IMR-90 (cell line): ENCODE measurements at regions not wholly inside any gene's neighbourhood (a gene's known extent, or its start where the extent isn't known, plus 50 kb on each side); places are given as distances from the start of the nearest gene placed in this dataset.

Source experiments
- CEBPB ChIP-seq: IDR thresholded peaks from 2 replicates; pipeline ENCODE4 v1.6.1; 2012; ENCODE audit warnings: low read depth, low read length, improper control_type of control experiment
- MAFK ChIP-seq: IDR thresholded peaks from 2 replicates; pipeline ENCODE4 v1.6.1; 2012; ENCODE audit warnings: low read depth, low read length, improper control_type of control experiment
- MXI1 ChIP-seq: IDR thresholded peaks from 2 replicates; pipeline ENCODE4 v1.6.1; 2012; ENCODE audit warnings: low read depth, mild to moderate bottlenecking, low read length, moderate library complexity, borderline replicate concordance
- POLR2A ChIP-seq: IDR thresholded peaks from 2 replicates; pipeline ENCODE4 v1.6.1; 2012; ENCODE audit warnings: mild to moderate bottlenecking, low read depth, low read length
- RAD21 ChIP-seq: IDR thresholded peaks from 2 replicates; pipeline ENCODE4 v1.6.1; 2012; ENCODE audit warnings: low read length, improper control_type of control experiment
- SMC3 ChIP-seq: fragments of 150-350 bp; IDR thresholded peaks from 2 replicates; pipeline ENCODE4 v1.6.1; 2016; ENCODE audit warnings: low read depth, mild to moderate bottlenecking, antibody characterized with exemption, low read length, moderate library complexity
- TF ChIP-seq, protein P1 (sequence below): conservative IDR thresholded peaks from 2 replicates; pipeline ENCODE4 v1.5.1; 2012; ENCODE audit warnings: mild to moderate bottlenecking, low read depth, low read length, improper control_type of control experiment
- TF ChIP-seq, protein P2 (sequence below): fragments of 150-350 bp; IDR thresholded peaks from 2 replicates; pipeline ENCODE4 v1.6.1; 2017; ENCODE audit warnings: mild to moderate bottlenecking, antibody characterized with exemption, low read length, low read depth

DNA sequence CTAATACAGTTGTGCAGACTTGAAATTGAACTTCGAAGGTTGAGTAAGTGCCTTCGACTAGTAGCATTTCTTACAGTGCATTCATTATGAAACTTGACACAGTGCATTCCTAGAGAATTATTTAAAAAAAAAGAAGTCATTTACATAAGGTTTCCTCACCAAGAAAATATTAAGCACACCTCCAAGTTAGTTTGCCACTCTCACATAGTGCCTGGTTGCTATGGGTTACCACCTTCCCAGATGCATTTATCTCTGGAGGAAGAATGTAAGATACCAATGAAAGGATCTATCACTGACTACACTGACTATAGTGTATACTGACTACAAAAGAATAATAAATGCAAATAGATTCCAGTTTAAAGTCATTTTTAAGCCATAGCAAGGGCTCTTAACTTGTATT, 311.9 kb upstream of the RASGEF1B start:
- no peak for TF ChIP-seq SMC3
- TF ChIP-seq, protein P1, sequence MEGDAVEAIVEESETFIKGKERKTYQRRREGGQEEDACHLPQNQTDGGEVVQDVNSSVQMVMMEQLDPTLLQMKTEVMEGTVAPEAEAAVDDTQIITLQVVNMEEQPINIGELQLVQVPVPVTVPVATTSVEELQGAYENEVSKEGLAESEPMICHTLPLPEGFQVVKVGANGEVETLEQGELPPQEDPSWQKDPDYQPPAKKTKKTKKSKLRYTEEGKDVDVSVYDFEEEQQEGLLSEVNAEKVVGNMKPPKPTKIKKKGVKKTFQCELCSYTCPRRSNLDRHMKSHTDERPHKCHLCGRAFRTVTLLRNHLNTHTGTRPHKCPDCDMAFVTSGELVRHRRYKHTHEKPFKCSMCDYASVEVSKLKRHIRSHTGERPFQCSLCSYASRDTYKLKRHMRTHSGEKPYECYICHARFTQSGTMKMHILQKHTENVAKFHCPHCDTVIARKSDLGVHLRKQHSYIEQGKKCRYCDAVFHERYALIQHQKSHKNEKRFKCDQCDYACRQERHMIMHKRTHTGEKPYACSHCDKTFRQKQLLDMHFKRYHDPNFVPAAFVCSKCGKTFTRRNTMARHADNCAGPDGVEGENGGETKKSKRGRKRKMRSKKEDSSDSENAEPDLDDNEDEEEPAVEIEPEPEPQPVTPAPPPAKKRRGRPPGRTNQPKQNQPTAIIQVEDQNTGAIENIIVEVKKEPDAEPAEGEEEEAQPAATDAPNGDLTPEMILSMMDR = no peak
- TF ChIP-seq, protein P2, sequence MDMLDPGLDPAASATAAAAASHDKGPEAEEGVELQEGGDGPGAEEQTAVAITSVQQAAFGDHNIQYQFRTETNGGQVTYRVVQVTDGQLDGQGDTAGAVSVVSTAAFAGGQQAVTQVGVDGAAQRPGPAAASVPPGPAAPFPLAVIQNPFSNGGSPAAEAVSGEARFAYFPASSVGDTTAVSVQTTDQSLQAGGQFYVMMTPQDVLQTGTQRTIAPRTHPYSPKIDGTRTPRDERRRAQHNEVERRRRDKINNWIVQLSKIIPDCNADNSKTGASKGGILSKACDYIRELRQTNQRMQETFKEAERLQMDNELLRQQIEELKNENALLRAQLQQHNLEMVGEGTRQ = no peak
- TF ChIP-seq RAD21 = no peak
- TF ChIP-seq MXI1 = no peak
- TF ChIP-seq POLR2A = no peak
- TF ChIP-seq CEBPB = no peak
- no peak for TF ChIP-seq MAFK
